ENCODE measurements at regions not wholly inside any gene's neighbourhood (a gene's known extent, or its start where the extent isn't known, plus 50 kb on each side); places are given as distances from the start of the nearest gene placed in this dataset.

DNA sequence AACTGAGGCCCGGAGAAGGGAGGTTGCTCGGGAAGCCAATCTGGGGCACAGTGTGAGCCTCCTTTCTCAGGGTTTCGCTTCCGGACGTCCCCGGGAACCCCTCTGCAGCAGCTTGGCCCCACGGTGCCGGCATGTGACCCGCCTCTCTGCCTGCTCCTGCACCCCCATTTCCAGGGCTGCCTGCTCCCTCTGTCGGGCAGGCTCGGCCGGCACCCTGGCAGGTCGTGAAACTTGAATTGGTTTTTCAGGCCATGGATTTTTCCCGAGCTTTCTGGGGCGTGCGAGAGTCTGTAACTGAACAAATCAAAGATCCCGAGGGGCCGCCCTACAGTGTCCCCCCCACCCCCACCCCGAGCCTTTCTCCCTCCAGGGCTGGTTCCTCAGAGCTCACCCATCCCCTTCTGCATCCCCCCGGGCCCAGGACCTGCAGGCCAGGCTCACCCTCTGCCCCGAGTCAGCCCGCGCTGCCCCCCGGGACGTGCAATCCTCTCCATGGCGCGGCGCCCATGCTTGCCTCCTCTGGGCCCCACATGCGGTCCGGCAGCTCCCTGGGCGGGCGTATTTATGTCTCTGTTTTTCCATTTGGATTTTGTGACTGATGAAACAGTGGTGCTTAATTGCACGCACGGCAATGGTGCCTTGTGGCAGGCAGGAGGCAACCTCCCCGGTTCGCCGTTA, 58.1 kb downstream of the UNCX start:
- no peak for DNase-seq (ENCODE audit: low read depth)
- TF ChIP-seq CTCF (IDR thresholded peaks at IDR 0.05; ENCODE audit: control insufficient read depth, extremely low read depth, insufficient read depth), result no peak
- H3K4me3 ChIP-seq (ENCODE audit: low read depth, low read length), result no peak overlapping the region

GRCh38 chr7:1291357-1291689, 58.7 kb downstream of the UNCX start:
- no peak for TF ChIP-seq CTCF (IDR thresholded peaks at IDR 0.05; ENCODE audit: control insufficient read depth, extremely low read depth, insufficient read depth)
- no peak for DNase-seq (ENCODE audit: low read depth)
- no peak overlapping the region for H3K4me3 ChIP-seq (ENCODE audit: low read depth, low read length)

DNA sequence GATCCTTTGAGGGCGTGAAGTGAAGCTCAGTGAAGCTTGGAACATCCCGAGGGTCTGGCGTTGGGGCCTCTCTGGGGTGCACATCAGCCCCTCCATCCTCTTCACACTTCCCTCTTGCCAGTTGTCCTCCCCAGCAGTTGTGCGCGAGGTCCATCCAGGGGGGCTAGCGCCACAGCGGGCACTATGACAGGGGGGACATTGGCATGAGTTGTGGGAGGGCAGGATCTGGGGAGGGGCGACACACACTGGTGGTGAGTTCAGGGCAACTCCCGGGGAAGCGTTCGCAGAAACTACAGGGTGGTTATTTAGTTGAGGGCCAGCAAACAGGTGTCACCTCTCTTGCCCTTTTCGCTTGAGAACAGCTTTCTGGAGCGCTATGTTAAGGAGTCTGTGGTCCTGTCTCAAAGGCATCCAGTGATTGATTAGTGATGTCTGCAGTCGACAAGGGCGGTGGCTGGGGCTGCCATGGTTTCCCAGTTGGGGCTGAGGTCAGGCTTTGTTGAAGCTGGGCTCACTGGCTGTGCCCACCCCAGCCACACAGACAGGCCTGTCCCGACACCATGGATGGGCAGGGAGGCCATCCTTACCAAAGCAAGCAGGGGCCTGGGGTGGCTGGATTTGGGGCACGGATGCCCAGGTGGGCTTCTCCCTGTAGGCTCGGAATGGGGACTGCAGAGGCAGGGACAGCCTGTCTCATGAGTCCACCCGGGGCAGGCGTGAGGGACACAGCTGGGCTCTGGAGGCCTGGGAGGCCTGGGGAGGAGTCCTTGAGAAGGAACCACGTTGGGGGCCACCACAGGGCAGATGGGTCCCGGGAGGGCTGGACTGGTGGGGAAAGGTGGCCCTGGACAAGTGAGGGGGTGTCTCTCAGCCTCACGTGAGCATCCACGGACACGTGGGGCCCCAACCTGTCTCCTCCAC, 59.4 kb downstream of the UNCX start:
- H3K4me3 ChIP-seq (ENCODE audit: low read depth, low read length), result no peak overlapping the region
- no peak for TF ChIP-seq CTCF (IDR thresholded peaks at IDR 0.05; ENCODE audit: control insufficient read depth, extremely low read depth, insufficient read depth)
- no peak for DNase-seq (ENCODE audit: low read depth)

GRCh38 chr7:1292972-1293830, 60.5 kb downstream of the UNCX start:
- TF ChIP-seq CTCF (IDR thresholded peaks at IDR 0.05; ENCODE audit: control insufficient read depth, extremely low read depth, insufficient read depth), result no peak
- no peak for DNase-seq (ENCODE audit: low read depth)
- H3K4me3 ChIP-seq (ENCODE audit: low read depth, low read length), result no peak overlapping the region

- H3K4me3 ChIP-seq (ENCODE audit: low read depth, low read length), result no peak overlapping the region
- DNase-seq (ENCODE audit: low read depth), result no peak
- TF ChIP-seq CTCF (IDR thresholded peaks at IDR 0.05; ENCODE audit: control insufficient read depth, extremely low read depth, insufficient read depth), result no peak
Measured at GRCh38 chr7:1293950-1294411, 61.3 kb downstream of the UNCX start.

- TF ChIP-seq CTCF (IDR thresholded peaks at IDR 0.05; ENCODE audit: control insufficient read depth, extremely low read depth, insufficient read depth), result no peak
- no peak for DNase-seq (ENCODE audit: low read depth)
Measured at GRCh38 chr7:1295776-1296355, 63.2 kb downstream of the UNCX start.

More at GRCh38 chr7:1295776-1296355, 63.2 kb downstream of the UNCX start:
- H3K4me3 ChIP-seq (ENCODE audit: low read depth, low read length), result no peak overlapping the region

All from LNCaP clone FGC (cell line).